ENCODE measurements at regions not wholly inside any gene's neighbourhood (a gene's known extent, or its start where the extent isn't known, plus 50 kb on each side); places are given as distances from the start of the nearest gene placed in this dataset.

GRCh38 chr3:43902415-43902814 is 211.7 kb downstream of the ABHD5 start:
- no peak for DNase-seq

- DNase-seq = no peak
Observed at GRCh38 chr3:43905157-43905556, 214.4 kb downstream of the ABHD5 start.

DNA sequence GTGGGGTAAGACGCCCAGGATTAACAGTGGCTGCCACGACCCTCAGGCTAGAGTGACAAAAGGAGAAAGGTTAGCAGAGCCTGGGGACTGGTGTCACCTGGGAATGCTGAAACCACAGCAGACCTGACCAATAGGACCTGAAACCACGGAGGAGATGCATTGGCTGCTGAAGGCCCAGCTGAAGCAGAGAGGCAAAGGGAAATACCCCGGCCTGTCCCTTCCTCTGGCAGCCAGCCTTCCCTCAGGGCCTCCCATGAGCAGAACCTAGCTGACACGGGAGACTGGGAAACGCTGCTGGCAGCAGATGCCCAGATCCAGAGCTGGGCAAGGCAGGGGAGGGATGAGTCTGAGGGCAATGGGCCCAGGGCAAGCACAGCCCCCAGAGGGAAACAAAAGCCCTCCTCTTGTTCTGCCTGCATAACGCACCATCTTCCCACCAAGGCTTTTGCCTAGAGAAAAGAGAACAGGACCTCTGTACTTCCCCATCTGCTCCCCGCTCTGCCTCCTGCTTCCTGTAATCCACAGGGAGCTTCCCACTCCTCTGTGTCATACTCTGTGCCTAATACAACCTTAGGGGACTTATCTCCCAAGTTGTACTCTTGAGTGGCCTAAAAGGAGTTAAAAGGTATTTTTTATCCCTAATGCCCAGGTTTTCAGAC is 216.2 kb downstream of the ABHD5 start:
- no peak for DNase-seq

DNA sequence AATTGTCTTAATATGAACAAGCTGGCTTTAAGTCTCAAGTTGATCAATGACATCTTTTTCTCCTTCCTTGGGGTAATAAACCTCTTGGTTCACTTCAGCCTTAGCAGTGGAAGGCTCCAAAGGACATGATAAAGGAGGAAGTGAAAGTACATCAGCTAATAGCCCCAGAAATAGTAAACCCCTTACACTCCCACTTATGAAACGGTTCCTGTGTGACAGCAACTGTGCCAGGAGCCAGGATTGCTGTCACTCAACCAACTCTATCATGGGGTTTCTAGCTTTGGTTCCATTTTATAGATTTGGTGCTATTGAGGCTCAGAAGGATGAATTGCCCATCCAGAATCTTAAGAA is 216.7 kb downstream of the ABHD5 start:
- DNase-seq = no peak

- DNase-seq = no peak
Observed at GRCh38 chr3:43908456-43908855, 217.7 kb downstream of the ABHD5 start.

- no peak for DNase-seq
Observed at GRCh38 chr3:43909149-43909548, 218.4 kb downstream of the ABHD5 start.

DNA sequence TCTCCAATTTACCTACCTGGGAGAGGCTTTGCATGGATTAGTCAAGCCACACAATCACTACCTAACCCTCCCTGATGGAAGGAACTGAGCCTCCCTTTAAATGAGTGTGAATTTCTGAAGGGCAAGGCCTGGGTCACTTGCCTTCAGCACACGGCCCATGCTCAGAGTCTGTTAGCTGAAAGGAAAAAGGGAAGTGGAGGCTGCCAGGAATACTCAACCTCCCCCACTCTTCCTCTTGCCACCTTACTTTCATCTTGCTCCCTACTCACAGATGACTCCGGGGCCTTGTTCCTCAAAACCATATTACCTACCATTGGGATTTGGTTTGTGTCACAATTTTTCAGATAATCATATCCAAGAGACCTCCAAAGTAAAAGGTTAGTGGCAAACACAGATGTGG is 220.0 kb downstream of the ABHD5 start:
- DNase-seq = no peak

- DNase-seq = no peak
Observed at GRCh38 chr3:43913036-43913948, 222.6 kb downstream of the ABHD5 start.

- DNase-seq = no peak
Observed at GRCh38 chr3:43914269-43914668, 223.5 kb downstream of the ABHD5 start.

DNA sequence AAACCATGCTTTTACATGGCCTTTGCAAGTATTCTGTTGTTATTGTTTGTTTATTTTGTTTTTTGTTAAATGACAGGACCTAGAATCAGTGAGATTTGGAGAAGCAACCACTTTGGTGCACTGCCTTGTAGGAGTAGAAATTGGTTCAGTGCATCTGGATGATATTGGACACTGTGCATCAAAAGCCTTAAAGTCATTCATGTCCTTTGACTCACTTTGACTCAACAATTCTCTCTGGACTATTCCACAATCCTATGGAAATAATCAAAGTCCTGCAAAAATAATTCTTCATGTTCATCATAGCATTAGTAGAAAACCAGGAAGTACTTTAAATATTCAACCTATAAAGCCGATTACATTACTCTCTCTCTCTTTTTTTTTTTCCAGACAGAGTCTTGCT is 224.8 kb downstream of the ABHD5 start:
- no peak for DNase-seq

GRCh38 chr3:43917361-43917760 is 226.6 kb downstream of the ABHD5 start:
- DNase-seq = no peak

GRCh38 chr3:43919029-43919428 is 228.3 kb downstream of the ABHD5 start:
- no peak for DNase-seq

DNA sequence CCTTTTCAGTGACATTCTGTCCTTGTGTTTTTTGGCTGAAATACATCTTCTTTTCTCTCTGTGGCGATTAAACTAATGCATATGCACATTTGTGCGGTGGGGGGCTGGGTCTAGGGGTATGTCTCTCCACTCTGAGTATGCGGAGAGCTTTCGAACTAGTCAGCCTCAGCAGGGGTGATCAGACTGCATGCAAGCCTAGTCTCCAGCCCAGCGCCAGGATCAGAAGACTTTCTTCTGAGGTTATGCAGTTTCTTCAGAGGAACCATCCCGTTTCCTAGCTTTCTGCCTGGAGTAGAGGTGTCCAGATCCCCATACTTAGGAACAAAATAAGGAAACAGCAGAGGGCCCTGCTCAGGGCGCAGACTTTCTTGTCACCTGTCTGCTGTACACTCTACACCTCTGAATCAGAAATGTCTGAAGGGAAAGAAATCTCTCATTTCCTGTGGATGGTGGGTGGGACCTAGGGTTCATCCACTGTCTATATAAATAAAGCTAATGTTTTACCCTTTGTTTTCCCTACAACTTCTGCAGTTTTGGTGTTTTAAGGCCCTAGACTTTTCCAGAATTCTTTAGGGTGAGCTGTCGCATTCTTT is 230.4 kb downstream of the ABHD5 start:
- DNase-seq = no peak

- no peak for DNase-seq
Observed at GRCh38 chr3:43922374-43922773, 231.6 kb downstream of the ABHD5 start.

DNA sequence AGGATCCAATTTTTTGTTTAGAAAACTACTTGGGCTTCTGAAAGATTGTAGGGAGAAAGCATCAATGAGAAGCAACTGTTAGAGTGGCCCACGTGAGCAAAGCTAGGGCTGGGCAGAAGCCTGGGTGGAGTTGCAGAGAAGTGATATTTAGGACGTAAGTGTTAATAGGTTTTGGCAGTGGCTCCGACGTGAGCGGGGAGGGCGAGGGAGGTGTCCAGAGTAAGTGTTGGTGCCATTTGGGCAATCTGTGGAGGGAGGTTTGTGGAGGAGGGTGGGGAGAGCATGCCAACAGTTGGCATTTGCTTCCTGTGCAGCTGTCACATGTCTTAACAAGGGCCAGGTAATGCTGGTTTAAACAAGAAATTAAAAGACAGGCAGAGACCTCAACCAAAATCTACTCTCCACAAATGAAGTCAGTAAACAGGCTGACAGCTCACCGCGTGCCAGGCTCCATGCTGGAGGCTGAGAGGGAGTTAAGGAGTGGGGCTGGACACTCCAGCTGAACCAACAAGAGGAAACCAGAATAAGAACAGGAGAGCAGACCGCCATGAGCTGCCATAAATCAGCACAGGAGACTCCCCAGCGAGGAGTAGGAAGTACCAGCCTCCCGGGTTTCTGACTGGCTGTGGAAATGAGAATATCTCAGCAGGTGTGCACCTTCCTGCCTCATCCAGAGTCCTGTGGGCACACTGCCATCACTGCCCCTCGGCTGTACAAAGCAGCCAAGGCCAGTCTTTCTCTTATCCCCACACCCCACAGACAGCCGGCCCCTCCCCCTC is 232.6 kb downstream of the ABHD5 start:
- DNase-seq = no peak

- DNase-seq = no peak
Observed at GRCh38 chr3:43926055-43926454, 235.3 kb downstream of the ABHD5 start.

- DNase-seq = no peak
Observed at GRCh38 chr3:43932921-43933320, 242.2 kb downstream of the ABHD5 start.

DNA sequence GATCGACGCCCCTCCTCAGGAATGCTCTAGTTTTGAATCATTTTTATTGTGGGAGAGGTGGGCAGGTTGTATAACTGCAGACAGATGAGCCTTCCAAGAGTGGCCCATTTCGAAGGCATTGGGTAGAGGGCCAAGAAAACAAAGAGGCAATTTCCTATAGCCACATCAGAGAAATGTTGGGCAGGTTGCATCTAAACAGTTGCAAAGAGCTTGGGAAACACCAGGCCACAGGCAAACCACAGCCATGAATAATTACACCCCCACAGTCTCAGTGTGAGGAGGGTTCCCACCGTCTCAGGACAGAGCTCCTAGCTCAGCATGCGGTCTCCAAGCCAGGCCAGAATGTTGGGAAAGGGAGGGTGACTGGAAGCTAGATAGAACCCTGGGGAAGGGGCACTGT is 257.3 kb downstream of the ABHD5 start:
- DNase-seq = no peak

DNA sequence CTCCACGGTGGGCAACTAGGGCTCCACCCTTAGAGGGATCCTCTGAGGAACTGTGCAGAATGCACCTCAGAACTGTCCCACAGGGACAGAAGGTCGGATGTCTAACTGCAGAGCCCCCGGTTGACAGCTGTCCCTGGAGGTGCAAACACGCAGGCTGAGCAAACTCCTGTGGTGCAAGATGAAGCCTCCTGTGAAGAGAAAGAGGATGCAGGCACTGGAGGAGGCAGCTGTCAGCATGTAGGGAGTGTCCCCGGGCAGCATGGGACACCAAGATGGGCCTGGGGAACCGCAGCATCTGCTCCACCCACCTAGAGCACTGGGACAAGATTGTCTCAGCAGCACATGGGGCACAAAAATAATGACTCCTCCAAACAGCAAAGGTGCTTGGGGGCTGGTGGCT is 258.9 kb downstream of the ABHD5 start:
- DNase-seq = no peak

DNA sequence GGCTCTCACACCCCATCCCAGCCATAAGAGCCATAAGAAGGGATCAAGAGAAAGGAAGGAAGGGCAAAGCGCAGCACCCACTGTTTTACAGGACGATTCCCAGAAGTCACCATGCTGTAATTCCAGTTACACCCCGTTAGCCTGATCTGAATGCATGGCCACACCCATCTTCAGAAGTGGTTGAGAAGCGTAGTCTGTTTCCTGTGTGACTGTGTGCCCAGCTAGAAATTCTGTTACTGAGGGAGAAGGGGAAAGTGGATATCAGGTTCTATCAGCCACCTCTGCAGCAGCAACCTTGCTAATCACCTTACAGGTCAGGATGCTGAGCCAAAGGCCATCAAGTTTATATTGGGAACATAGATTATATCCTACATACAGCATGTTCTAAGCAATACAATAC is 260.0 kb downstream of the ABHD5 start:
- DNase-seq = no peak

DNA sequence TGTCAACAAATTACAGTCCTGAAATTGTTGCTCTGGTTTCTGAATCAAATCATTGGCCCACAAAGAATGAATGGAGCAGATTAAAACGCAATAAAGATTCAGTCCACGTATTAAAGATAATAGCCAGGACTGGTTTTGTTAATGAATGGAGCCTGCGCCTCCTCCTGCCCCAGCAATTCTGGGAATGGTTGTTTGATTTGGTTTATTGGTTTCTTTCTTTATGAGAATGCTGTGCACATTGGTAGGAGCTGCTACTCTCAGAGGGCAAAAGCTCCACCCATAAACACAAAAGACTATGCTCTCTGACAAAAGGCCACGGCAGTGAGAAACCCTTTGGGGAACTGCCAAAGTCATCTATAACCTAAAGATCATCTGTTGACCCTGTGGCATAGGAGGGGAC is 261.1 kb downstream of the ABHD5 start:
- no peak for DNase-seq

DNA sequence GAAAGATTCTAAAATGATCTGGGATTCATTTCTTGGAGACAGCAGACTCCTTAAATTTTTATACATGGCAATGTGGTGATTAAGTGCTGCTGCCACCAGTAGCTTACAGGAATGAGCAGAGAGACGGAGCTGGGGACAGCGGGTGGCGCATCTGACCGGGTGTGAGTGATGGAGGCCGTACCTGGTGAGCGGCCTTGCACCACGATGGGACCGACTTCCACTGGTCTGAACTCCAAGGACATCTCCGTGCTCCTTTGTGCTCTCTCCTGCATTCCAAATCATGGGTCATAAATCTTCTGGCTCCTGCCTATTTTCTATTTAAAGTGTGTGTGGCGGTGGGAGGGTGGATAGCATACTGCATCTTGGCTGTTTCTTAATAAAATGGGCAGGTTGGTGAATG is 262.6 kb downstream of the ABHD5 start:
- DNase-seq = no peak
